Activated naive CD4-positive, alpha-beta T cell treated with anti-CD3 and anti-CD28 coated beads, Interleukin-2, amount 10 ng/mL, durations not matched to agents 7 days and 5 days (primary cell): ENCODE measurements at regions not wholly inside any gene's neighbourhood (a gene's known extent, or its start where the extent isn't known, plus 50 kb on each side); places are given as distances from the start of the nearest gene placed in this dataset.
"Not testable (repeated sequence)": the region's sequence is repeated elsewhere in the genome, so short reads cannot be mapped to it uniquely, and the experiment has no call there.

Source experiments
- CTCF ChIA-PET: fragments of 350-600 bp; sonication (Branson Sonifier 250); formaldehyde crosslinking; loops from one replicate; lab custom pipeline; 2021; ENCODE audit warnings: antibody characterized with exemption; lab: Charles Lee
- DNase-seq: peaks from one replicate; pipeline ENCODE4 v3.0.0-alpha.2; 2020
- H3K27ac Mint-ChIP-seq: one replicate; pipeline ENCODE4 v1.8.0; 2021; ENCODE audit warnings: mild to moderate bottlenecking, moderate library complexity, mixed read lengths
- H3K27me3 Mint-ChIP-seq: one replicate; pipeline ENCODE4 v1.8.0; 2021; ENCODE audit warnings: mild to moderate bottlenecking, mixed read lengths
- H3K36me3 Mint-ChIP-seq: one replicate; pipeline ENCODE4 v1.8.0; 2021; ENCODE audit warnings: mixed read lengths
- H3K4me1 Mint-ChIP-seq: one replicate; pipeline ENCODE4 v1.8.0; 2021; ENCODE audit warnings: mixed read lengths
- H3K4me3 Mint-ChIP-seq: one replicate; pipeline ENCODE4 v1.8.0; 2021; ENCODE audit warnings: mild to moderate bottlenecking, moderate library complexity, mixed read lengths
- H3K9me3 Mint-ChIP-seq: one replicate; pipeline ENCODE4 v1.8.0; 2021; ENCODE audit warnings: mixed read lengths

GRCh38 chr3:182323898-182324297, 469.4 kb upstream of the ATP11B start:
- Mint-ChIP-seq H3K27me3 (no peaks in the 10 kb centered on the region), H3K36me3 (no peaks in the 10 kb centered on the region), H3K4me3 (no peak overlapping the region), H3K9me3 (peaks cover 10% of the 10 kb centered on the region), H3K4me1 (no peaks in the 10 kb centered on the region), H3K27ac (no peak overlapping the region)
- CTCF ChIA-PET: no interaction called here
- DNase-seq: no peak

GRCh38 chr3:182325213-182325950, 467.9 kb upstream of the ATP11B start:
- H3K27ac Mint-ChIP-seq: no peak overlapping the region

GRCh38 chr3:182327196-182327681, 466.1 kb upstream of the ATP11B start:
- CTCF ChIA-PET: no interaction called here
- Mint-ChIP-seq H3K27ac (no peak overlapping the region), H3K4me1 (no peaks in the 10 kb centered on the region), H3K27me3 (no peaks in the 10 kb centered on the region), H3K4me3 (no peak overlapping the region), H3K9me3 (no peaks in the 10 kb centered on the region), H3K36me3 (no peaks in the 10 kb centered on the region)
- DNase-seq: no peak

More at GRCh38 chr3:182325213-182325950, 467.9 kb upstream of the ATP11B start:
- Mint-ChIP-seq H3K36me3 (no peaks in the 10 kb centered on the region), H3K4me3 (no peak overlapping the region), H3K27me3 (no peaks in the 10 kb centered on the region), H3K4me1 (no peaks in the 10 kb centered on the region), H3K9me3 (peaks cover under 1% of the 10 kb centered on the region)
- CTCF ChIA-PET: no interaction called here
- no peak for DNase-seq

GRCh38 chr3:182330646-182331045, 462.7 kb upstream of the ATP11B start:
- H3K27me3 Mint-ChIP-seq: no peaks in the 10 kb centered on the region
- no peak overlapping the region for H3K4me3 Mint-ChIP-seq
- H3K27ac Mint-ChIP-seq: no peak overlapping the region
- DNase-seq: no peak
- no peaks in the 10 kb centered on the region for H3K4me1 Mint-ChIP-seq
- peaks cover 1% of the 10 kb centered on the region for H3K9me3 Mint-ChIP-seq
- H3K36me3 Mint-ChIP-seq: no peaks in the 10 kb centered on the region
- CTCF ChIA-PET: no interaction called here

- Mint-ChIP-seq H3K4me3 (no peak overlapping the region), H3K9me3 (peaks cover 1% of the 10 kb centered on the region), H3K27ac (no peak overlapping the region), H3K4me1 (no peaks in the 10 kb centered on the region), H3K27me3 (no peaks in the 10 kb centered on the region), H3K36me3 (no peaks in the 10 kb centered on the region)
- DNase-seq: no peak
- CTCF ChIA-PET: no interaction called here
Observed at GRCh38 chr3:182331341-182331740, 462.0 kb upstream of the ATP11B start.

GRCh38 chr3:182342252-182342651, 451.1 kb upstream of the ATP11B start:
- CTCF ChIA-PET: no interaction called here
- no peaks in the 10 kb centered on the region for H3K36me3 Mint-ChIP-seq
- peaks cover 2% of the 10 kb centered on the region for H3K9me3 Mint-ChIP-seq
- H3K4me3 Mint-ChIP-seq: no peak overlapping the region
- no peak for DNase-seq
- no peaks in the 10 kb centered on the region for H3K27me3 Mint-ChIP-seq
- no peaks in the 10 kb centered on the region for H3K4me1 Mint-ChIP-seq
- no peak overlapping the region for H3K27ac Mint-ChIP-seq

GRCh38 chr3:182344026-182344425, 449.3 kb upstream of the ATP11B start:
- H3K4me3 Mint-ChIP-seq, H3K27ac Mint-ChIP-seq, H3K9me3 Mint-ChIP-seq, H3K27me3 Mint-ChIP-seq, CTCF ChIA-PET, DNase-seq, H3K4me1 Mint-ChIP-seq, H3K36me3 Mint-ChIP-seq: not testable (repeated sequence)

DNA sequence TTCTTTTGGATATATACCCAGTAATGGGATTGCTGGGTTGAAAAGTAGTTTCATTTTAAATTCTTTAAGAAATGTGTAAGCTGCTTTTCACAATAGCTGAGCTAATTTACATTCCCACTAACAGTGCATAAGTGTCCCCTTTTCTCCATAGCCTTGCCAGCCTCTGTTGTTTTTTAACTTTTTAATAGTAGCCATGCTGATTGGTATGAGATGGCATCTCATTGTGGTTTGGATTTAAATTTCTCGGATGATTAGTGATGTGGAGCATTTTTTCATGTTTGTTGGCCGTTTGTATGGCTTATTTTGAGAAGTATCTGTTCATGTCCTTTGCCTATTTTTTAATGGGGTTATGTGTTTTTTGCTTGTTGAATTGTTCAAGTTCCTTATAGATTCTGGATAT, 444.3 kb upstream of the ATP11B start:
- DNase-seq: no peak
- Mint-ChIP-seq H3K4me1 (no peaks in the 10 kb centered on the region), H3K27me3 (no peaks in the 10 kb centered on the region), H3K4me3 (no peak overlapping the region), H3K27ac (no peak overlapping the region), H3K9me3 (no peaks in the 10 kb centered on the region), H3K36me3 (no peaks in the 10 kb centered on the region)
- CTCF ChIA-PET: no interaction called here

DNA sequence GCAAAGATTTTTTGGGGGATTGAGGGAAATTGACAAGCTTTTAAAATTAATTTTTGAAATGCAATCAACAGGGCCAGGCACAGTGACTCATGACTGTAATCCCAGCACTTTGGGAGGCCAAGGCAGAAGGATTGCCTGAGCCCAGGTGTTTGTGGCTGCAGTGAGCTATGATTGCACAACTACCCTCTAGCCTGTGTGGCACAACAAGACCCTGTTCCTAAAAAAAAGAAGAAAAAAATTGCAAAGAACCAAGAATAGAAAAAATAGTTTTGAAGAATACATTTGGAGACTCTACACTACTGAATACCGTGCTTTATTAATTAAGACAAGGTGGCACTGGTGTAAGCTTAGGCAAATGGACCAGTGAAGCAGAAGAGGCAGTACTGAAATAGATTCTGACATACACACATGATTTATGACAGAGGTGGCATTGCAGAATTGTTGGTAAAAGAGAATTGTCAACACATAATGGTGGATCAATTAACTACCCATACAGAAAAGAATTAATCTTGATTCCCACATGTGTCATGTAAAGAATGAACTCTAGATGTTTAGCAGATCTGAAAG, 443.3 kb upstream of the ATP11B start:
- H3K4me1 Mint-ChIP-seq: no peaks in the 10 kb centered on the region
- CTCF ChIA-PET: no interaction called here
- DNase-seq: no peak
- H3K9me3 Mint-ChIP-seq: no peaks in the 10 kb centered on the region
- no peaks in the 10 kb centered on the region for H3K27me3 Mint-ChIP-seq
- no peaks in the 10 kb centered on the region for H3K36me3 Mint-ChIP-seq
- H3K4me3 Mint-ChIP-seq: no peak overlapping the region
- H3K27ac Mint-ChIP-seq: no peak overlapping the region

GRCh38 chr3:182357928-182358327, 435.4 kb upstream of the ATP11B start:
- no peaks in the 10 kb centered on the region for H3K36me3 Mint-ChIP-seq
- no peak for DNase-seq
- no peak overlapping the region for H3K4me3 Mint-ChIP-seq
- no peak overlapping the region for H3K27ac Mint-ChIP-seq
- CTCF ChIA-PET: no interaction called here
- H3K27me3 Mint-ChIP-seq: no peaks in the 10 kb centered on the region
- H3K4me1 Mint-ChIP-seq: no peaks in the 10 kb centered on the region
- no peaks in the 10 kb centered on the region for H3K9me3 Mint-ChIP-seq

- no peak for DNase-seq
- no peaks in the 10 kb centered on the region for H3K9me3 Mint-ChIP-seq
Observed at GRCh38 chr3:182364323-182364722, 429.0 kb upstream of the ATP11B start.

DNA sequence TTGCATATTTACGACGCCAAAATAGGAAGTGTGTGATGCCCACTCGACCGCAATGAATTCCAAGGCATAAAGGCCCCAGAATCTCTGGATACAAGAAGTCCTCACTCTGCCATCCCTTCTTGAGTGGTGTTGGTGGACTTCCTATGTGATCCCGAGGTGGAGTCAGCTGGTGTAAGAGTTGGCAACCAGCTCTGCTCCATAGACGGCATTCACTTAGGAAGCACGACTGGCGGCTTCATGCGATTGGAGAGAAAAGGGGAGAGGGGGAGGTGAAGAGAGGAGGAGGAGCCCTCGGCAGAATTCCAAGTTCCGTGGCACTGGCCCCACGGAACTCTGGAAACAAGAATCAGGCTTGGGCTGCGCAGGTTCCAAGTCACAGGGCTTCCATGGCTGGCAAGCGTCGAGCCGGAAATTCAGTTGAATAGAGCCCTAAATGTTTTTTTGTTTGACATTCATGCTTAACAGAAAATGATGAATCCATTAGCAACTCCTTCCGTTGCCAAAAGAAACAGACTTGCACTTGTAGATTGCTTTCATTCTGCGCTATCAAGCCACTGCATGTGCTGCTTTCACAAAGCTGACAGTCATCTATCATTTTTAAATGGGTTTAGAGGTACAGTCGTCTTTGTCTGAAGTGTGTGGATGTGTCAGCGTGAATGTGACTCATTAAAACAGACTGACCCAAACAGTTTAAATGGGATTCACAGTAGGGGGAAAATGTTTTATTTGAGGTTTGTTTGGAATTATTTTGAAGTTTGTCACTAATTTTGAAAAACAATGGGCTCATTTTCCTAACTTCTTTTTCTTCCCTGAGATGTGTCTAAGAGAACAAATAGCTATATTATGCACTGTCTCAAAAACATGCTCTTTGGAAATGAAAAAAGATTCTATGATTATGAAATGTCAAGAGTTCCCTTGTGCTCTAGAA, 428.3 kb upstream of the ATP11B start:
- CTCF ChIA-PET: no interaction called here
- no peak overlapping the region for H3K4me3 Mint-ChIP-seq
- no peak overlapping the region for H3K27ac Mint-ChIP-seq
- no peaks in the 10 kb centered on the region for H3K4me1 Mint-ChIP-seq
- H3K27me3 Mint-ChIP-seq: no peaks in the 10 kb centered on the region
- no peak for DNase-seq
- no peaks in the 10 kb centered on the region for H3K9me3 Mint-ChIP-seq
- no peaks in the 10 kb centered on the region for H3K36me3 Mint-ChIP-seq

More at GRCh38 chr3:182364323-182364722, 429.0 kb upstream of the ATP11B start:
- Mint-ChIP-seq H3K27me3 (no peaks in the 10 kb centered on the region), H3K4me3 (no peak overlapping the region), H3K27ac (no peak overlapping the region), H3K4me1 (no peaks in the 10 kb centered on the region), H3K36me3 (no peaks in the 10 kb centered on the region)
- CTCF ChIA-PET: no interaction called here

DNA sequence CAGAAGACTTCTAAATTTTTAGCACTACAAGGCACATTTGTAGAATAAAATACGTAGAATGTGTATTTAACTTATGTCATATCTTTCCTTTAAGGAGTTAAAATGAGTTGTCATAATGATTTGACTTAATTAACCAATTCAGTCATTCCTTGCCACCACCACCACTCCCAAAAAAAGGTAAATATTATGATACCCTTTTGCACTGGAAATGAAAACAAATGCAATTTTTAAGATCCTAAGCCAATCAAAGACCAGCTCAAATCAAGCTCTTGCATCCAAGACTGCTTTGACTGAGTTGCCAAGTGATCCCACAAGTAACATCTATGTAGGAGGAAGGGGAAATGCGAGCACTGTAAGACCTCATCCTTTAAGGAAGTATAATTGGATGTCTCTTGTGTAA, 426.6 kb upstream of the ATP11B start:
- H3K4me1 Mint-ChIP-seq: no peaks in the 10 kb centered on the region
- H3K27me3 Mint-ChIP-seq: no peaks in the 10 kb centered on the region
- DNase-seq: no peak
- no peak overlapping the region for H3K4me3 Mint-ChIP-seq
- no peak overlapping the region for H3K27ac Mint-ChIP-seq
- H3K36me3 Mint-ChIP-seq: no peaks in the 10 kb centered on the region
- CTCF ChIA-PET: no interaction called here
- H3K9me3 Mint-ChIP-seq: no peaks in the 10 kb centered on the region

DNA sequence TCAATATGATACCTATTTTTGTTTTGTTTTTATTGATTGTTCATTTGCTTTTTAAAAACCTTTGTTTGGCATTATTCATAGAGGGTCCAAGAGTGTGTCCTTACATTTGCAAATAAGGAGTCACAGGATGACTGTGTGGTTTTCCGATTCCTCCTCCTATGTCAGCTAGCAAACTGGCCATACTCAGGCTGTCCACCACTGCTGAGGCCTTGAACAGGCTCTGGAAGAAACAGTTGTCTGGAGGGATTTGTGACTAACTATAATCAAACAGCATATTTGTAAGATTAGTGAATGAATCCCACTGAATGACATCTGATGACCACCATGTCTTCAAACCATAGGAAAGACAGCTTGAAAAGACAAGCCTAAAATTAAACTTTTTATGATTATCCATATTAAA, 423.4 kb upstream of the ATP11B start:
- Mint-ChIP-seq H3K9me3 (no peaks in the 10 kb centered on the region), H3K27ac (no peak overlapping the region), H3K27me3 (no peaks in the 10 kb centered on the region), H3K4me3 (no peak overlapping the region), H3K4me1 (no peaks in the 10 kb centered on the region), H3K36me3 (no peaks in the 10 kb centered on the region)
- no peak for DNase-seq
- CTCF ChIA-PET: interaction anchor here (0.6 kb wide), 1 partner anchor 44 kb away, joined by 3 read pairs; no protein-coding TSS in a partner anchor
